GM18511 (cell line): ENCODE measurements at regions not wholly inside any gene's neighbourhood (a gene's known extent, or its start where the extent isn't known, plus 50 kb on each side); places are given as distances from the start of the nearest gene placed in this dataset.

Experiments
- ATAC-seq: cut with Tn5 transposase; IDR thresholded peaks from one replicate; pipeline ENCODE4 v1.9.1; 2021; ENCODE audit warnings: mild to moderate bottlenecking, moderate library complexity; ENCODE audit not compliant: unreplicated experiment

DNA sequence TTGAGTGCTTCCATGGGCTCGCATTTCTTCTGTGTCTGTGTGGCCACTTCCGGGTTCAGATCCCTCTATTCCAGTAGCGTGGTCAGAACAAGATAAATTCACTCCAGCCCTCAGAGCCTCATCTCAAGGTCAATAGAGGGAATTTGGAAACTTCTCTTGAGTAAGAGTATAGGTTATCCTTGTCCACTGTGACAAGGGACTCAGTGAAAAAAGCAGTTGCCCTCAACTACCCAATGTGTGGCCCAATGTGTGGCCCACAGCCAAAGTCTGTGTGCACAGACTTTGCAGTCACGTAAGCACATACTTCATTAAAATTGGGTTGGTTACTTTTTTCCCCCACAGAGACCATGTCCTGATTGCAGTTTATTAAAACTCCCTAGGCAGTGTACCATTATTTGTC lies 305.6 kb upstream of the SEMA6D start:
- ATAC-seq: no peak

DNA sequence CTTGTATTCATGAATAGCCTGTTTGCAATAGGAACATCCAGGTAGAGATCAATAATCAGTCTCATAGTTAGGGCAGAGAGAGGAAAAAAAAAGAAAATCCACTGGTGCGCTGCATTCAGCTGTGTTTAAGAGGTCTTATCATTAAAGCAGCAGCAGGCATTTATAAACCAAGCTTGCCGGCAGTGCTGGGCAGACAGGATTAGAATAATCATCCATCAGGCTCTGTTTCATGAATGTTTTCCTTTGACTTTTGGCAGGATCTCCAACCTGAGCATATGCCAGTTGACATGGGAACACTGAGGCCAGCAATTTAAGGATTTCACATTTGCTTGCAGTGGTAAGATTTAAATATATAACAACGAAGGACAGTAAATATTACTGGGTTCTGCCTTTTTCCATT lies 305.2 kb upstream of the SEMA6D start:
- ATAC-seq: no peak

DNA sequence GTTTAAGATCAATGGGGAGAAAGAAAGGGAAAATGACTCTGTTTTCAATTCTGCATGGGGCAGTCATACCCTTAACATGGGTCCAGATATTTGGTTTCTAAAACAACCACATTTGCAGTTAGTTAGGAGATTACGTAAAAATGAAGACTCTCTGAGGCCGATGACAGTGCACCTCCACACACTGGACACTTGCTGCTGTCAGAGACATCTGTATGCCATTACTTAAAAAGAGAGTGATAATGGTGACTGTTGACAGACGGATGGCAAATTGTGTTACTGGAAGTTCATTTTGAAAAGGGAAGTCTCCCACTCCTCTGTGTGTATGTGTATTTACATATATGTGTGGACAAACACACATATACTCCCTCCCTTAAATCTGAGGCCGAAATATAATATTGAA lies 304.5 kb upstream of the SEMA6D start:
- no peak for ATAC-seq

DNA sequence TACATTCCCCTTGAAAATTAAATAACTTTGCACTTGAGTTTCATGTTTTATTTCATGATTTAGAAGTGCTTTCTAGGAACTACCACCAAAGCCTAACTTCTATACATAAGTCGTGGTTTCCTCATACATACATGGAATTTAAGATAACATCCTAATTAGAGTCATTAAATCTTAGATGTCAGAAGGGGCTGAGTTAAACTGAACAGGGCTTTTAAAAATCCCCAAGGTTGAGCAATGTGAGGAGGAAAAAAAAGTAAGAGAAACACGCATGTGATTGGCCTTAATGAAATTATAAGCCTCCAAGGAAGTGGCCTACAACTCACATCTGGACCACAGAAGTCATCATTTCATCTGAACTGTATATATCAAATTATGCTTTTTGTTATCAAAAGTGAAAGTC lies 303.1 kb upstream of the SEMA6D start:
- ATAC-seq: no peak

DNA sequence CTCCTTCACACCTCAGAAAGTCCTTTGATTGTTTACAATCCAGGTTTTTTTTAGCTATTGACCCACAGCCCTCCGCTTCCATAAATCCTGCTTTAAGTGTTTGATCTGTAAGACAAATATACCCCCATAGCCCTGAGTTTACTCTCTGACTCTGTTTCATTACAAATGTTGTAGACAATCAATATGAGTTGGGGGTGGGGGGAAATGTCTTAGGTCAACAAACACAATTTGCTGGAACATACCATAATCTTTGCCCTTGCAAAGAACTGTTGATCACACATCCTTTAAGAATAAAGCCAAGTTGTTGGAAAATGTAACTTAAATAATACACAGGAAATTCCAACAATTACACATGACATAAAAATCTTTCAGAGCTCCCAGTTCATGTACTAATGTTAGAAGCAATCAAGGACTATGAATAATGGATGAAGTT lies 301.8 kb upstream of the SEMA6D start:
- no peak for ATAC-seq

DNA sequence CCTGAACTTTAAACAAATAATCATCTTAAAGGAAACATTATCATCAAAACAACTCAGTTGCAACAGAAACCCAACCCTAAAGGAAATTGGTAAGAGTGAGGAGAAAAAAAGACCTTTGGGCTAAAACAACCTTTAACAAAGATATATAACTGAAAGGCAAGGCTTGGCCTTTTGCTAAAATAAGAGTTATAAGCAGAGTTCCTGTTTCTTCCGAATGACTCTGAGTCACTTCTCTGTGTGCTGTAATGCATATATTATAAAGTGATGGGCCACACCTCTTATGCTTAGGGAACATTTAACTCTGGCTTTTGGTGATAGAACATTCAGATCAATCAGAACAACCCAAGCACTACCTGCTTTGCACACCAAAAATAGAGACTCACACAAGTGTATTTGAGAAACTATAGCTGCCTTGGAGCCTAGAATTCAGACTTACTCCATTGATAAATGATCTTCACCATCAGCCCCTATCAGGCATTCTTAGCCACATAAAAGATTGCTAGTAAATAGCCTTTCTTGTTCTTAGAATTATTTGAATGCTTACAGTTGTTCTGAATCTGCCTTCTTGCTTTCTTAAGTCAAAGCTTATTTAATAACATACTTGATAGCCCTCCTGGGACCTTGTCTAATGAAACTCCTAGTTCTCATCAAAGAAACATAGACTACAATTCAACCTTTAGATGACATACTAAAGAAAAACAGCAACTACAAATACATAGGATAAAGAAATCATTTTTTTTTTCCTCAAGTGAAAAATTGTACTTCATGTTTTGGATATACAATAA lies 294.2 kb upstream of the SEMA6D start:
- ATAC-seq: no peak

DNA sequence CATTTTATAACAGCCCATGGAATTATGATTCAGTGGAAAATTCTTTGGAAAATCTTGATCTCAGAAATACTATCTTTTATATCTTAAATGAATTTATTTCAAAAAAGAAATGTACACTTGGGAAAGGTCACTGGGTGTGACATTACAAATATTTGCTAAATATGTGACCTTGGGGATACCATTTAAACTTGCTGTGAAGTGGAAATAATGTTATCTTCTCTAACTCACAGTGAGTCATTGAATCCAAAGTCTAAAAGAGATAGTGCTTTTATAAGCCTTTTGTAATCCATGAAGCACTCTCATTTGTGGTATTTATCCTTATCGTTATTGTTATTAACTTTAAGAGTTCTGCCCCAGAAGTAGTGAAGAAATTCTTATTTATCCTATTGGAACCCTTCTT lies 289.8 kb upstream of the SEMA6D start:
- no peak for ATAC-seq

DNA sequence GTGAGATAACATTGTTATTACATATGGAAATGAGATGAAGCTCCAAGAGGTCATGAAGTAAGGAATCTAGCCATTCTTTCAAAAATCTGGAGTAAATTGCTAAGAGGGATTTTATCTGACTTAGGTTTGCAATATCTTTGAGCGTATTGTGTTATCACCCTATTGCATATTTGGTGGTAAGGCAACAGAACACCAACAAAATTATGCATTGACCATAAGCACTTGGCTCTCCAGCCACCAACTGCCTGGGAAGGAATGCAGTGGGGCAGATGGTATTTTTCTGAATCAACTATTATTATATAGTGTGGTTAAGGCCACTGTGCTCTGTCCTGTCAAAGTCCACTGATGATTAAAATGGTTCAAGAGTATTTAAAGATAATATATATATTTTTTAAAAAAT lies 287.9 kb upstream of the SEMA6D start:
- ATAC-seq: no peak

DNA sequence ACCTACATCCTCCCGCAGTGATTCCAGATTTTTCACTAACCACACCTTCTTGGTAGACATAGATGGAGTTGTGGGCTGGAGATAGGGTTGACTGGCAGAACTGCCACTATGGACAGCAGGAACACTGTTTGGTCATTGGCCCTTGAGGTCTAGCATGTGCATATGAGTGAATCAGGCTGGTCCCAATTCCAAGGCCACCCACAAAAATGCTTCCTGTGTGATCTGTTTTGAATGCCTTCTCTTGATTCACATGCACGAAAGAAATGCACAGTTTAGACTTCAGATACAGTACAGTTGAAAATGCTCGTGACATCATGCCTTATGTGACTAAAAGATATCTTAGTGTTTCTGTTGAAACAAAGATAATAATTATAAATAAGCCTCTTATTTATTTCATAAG lies 285.8 kb upstream of the SEMA6D start:
- no peak for ATAC-seq

DNA sequence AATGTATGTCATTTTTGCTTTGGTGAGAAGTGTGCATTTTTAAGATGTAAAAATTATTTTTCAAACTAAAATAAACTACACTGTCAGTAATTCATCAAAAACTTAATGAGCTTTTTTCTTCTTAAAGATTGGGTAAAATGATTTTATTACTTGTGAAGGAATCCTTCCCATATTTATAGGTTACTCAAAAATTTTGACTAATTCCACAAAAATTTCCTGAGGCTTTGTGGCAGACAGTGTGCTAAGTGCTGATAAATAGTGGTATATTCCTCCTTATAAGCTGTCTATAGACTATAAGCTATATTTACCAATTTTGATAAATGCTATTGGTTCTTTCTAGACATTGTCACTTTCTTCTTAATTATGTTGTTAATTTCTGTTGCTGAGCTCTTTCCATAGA lies 284.5 kb upstream of the SEMA6D start:
- ATAC-seq: no peak

DNA sequence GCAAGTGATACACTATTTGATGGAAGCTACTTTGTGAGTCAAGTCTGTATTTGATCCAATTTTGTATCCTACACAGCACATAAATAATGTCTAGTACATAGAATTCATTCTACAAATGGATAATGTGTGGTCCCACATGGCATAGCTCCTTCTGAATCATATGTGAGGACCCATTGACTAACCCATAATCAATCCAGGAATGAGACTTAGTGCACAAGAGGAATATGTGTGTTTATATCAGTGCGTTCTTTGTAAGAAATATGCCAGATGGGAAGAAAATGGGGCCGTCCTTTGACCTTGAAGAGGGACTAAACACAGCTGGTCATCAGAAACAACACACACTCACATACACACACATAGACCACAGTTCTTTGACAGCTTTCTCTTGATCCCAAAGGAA lies 282.7 kb upstream of the SEMA6D start:
- ATAC-seq: no peak

DNA sequence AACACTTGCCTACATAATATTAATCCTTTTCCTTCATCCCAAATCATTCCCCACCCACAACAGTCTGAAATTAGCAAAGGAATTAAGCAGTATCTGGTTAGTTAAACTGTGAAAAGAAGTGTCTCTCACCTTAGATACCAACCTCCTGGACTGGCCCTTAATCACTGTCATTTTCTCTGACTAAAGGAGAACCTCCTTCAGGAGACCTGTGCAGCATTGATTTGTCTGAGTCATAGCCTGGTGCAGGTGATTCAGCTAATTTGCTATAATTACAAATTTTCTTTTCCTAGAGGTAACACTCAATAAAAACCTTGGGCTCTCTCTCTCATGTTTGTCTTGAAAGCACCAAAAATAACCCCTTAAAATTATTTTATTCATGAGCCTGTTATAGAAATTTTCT lies 279.8 kb upstream of the SEMA6D start:
- no peak for ATAC-seq

DNA sequence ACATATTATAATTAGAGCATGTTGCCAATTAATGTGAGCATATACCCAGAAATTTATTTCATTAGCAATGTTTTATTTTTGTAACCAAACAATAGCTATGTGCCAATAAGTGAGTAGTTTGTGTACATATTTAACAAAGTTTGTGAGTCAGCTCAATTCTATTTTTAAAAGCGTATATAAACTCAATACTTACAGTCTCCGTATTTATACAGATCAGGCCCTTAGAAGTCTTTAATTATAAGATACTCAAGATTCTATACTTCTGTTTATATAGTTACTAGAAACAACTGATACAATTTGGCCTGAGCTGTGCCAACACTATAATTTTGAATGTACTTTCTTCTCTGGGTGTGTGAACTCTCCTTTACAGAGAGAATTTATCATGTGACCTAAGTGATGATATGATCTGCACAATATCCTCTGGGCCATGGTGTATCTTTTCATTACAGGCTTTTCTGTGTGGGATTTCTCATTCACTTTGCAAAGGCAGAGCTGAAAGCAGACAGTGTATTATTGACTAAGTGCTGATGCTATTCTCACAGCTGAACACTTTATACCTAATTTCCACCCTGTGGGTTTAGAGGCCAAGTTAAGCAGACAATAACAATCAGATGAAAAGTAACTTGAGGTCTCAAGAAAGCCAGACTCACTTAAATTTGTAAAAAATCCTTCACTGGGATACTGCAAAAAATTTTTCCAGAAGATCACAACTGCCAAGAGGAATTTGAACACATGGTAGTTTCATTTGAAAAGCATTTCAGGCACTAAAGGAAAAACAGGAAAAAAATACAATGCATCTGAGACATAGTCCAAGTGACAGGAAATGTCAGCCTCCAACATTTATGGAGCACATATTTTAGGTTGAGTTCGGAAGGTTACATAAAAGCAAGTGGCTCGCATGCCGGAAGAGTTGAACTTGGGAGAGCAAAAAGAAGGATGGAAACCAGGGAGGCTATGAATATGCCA lies 277.9 kb upstream of the SEMA6D start:
- ATAC-seq: no peak

DNA sequence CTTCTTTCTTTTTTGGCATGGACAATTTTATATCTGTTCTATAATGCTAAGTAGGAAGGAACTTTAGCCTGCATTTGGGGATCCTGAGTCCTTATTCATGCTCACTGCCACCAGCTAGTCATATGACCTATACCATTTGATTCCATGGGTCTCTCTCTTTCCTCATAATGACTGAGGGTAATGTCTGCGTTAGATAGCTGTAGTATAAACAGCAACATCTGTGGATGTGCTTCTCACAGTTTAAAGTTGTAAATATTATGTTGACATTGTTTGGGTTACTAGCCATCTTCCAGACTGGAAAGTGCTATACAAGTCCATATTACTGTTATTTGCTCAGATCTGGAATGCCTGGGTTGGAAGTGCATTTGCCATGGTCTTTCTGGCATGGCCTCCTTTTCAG lies 274.9 kb upstream of the SEMA6D start:
- ATAC-seq: no peak

DNA sequence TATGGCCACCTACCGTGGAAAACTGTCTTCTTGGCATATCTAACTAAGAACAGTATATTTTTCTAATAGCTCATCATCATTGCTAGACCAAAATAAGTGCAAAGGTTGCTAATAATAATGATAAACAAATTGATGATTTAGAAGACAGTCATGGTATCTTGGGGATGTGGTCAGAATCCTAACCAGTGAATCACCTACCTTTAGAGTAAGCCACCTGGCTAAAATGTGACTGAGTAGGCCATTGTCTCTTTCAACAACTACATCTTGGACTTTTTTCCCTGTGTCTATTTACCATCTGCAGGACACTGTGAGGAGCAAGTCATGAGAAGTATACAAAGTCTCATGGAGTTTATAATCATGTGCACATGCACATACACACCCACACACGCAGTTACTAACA lies 273.5 kb upstream of the SEMA6D start:
- no peak for ATAC-seq

DNA sequence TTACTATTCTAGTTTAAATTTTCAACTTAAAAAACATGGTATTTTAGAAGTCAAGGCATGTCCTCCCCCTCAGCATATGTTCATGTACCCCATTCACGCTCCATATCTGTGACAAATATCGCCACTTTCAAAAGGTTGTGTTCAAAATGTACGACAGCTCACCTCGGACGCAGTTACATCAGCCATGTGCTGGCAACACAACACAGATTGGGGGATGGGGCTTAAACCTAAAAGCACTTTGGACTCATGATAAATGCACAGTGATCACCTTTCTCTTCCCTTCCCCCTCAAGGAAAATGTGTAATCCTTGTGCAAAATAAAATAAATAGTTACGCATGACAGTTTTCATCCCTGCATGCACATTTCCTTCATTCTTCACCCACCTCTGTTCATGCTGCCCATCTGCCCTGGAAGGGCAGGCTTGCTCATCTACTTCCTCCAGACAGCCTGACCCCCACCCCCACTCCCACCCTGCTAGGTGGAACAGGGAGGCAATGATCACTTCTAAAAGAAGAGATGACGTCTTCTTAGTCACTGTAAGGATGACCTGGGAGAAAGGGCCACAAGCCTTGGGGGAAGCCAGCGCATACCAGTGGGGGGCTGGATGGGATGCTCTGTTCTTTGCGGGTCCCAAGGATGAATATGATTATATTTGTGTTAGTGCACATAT lies 271.4 kb upstream of the SEMA6D start:
- no peak for ATAC-seq

DNA sequence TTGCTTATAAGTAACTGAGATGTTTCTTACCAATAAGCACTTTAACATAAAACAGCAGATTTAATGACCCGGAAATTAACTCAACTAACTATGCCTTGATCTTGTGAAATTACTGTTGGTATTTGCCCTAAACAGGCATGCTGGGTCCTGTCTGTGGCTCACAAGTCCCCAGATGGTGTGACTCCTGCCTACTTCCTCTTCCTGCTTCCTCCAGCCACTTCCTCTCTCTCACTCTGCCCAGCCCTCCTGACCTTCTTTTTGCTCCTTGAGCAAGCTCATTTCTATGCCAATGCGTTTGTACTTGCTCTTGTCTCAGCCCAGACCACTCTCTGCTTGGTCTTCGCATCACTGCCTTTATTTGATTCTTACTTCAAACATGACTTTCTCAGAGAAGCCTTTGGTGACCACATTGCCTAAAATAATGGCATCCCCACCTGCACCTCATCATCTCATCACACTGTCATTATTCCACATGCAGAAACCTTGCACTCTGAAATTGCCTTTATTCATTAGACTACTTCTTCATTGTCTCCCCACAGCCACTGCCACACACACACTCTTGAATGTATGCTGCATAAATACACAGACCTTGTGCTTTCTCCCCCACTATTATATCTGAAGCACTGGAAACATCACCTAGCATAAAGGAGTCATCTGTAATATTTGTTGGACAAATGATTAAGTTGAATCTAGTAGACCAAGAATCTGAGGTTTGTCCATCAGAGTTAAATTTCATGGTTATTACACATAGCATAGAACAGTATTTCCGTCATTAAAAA lies 256.3 kb upstream of the SEMA6D start:
- no peak for ATAC-seq

DNA sequence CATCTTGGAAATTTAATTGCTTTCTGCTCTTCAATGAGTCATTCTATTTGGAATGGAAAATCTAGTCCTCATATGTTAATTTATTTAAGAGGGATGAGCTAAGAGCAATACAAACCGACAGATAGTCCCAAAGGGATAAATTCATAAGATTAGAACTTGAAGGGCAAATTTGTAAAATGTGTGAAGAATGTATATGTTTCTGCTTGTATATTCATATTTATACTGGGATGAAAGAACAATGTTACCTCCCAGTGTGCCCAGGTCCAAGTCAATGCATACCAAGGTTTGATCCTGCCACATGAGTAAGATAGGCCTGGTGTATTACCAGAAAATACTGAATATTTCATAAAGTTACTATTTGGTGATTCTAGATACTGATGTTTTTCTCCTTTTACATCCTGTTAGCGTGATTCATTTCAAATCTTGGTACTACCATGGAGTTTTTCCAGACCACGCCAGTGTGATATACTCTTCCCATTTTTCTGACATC lies 255.6 kb upstream of the SEMA6D start:
- ATAC-seq: no peak

DNA sequence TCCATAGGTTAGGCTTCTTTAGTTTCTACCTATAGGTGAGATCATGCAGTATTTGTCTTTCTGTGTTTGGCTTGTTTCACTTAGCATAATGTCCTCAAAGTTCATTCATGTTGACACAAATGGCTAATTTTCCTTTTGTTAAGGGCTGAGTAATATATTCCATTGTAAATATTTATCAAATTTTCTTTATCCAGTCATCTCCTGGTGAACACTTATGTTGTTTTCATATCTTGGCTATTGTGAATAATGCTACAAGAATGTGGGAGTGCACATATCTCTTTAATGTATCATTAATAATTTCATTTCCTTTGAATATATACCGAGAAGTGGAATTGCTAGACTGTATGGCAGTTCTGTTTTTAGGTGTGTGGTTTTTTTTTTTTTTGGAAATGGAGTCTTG lies 250.9 kb upstream of the SEMA6D start:
- no peak for ATAC-seq

DNA sequence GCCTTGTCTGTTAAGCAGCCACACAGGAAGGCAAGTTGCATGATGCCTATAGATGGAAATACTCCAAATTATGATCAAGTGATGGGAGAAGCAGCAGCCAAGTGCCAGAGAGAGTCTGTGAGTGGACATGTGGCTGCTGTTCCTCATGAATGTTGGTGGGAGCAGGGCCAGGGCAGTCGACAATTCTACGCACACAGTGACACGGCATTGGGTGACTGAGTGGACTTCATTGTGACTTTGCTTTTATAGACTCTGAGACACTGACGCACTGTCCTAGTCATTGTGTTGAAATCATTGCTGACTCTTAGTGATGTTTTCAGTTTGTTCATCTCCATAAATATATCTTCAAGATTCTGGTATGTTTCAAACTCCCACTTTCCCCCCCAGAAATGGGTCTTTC lies 246.3 kb upstream of the SEMA6D start:
- ATAC-seq: no peak
